AML-193 (cell line): ENCODE measurements at regions not wholly inside any gene's neighbourhood (a gene's known extent, or its start where the extent isn't known, plus 50 kb on each side); places are given as distances from the start of the nearest gene placed in this dataset.
"Not testable (repeated sequence)": the region's sequence is repeated elsewhere in the genome, so short reads cannot be mapped to it uniquely, and the experiment has no call there.

Experiments
- DNase-seq, 2 experiments: peaks; one replicate each; lab custom pipeline; 2025; lab: John Stamatoyannopoulos, UW

GRCh38 chr3:106317141-106318055 is 448.6 kb upstream of the CBLB start:
- DNase-seq, result no peak

GRCh38 chr3:106321438-106321837 is 452.6 kb upstream of the CBLB start:
- DNase-seq, result not testable (repeated sequence)

DNA sequence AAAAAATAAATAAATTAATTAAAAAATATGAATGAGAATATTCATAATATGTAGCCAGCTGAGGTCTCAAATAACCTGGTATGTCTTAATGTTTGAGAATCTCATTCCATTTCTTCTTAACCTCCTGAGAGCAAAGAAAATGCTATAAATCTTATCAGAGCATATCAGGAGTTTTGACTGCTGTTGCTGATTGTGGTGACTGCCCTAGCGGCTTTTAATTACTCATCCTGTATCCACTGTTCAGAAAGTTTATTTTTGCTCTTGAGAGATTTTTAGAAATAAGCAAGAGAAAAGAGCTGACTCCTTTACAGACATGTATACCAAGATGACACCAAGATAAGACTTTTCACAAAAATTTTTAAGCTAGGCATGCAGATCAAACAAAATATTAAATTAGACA is 454.8 kb upstream of the CBLB start:
- DNase-seq, result no peak

GRCh38 chr3:106326941-106327695 is 458.3 kb upstream of the CBLB start:
- DNase-seq, result no peak

GRCh38 chr3:106327696-106328025 is 458.8 kb upstream of the CBLB start:
- no peak for DNase-seq

DNA sequence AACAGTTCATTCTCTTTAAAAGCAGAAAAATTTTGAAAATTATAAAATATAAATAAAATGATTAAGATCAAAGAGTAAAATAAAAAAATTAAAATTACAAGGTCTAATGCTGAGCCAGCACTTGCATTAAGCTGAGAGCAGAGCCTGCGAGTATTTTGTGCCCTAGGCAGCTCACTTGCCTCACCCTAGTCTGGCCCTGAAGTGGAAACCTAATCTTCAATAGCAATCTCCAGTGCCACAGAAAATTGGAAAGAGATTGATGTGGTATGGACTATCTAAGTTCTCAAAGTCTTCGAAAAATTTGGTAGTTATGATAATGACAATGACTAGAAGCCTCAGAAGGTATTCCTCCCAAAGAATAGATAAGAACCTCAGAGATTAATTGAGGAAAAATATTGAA is 459.4 kb upstream of the CBLB start:
- DNase-seq, result no peak

DNA sequence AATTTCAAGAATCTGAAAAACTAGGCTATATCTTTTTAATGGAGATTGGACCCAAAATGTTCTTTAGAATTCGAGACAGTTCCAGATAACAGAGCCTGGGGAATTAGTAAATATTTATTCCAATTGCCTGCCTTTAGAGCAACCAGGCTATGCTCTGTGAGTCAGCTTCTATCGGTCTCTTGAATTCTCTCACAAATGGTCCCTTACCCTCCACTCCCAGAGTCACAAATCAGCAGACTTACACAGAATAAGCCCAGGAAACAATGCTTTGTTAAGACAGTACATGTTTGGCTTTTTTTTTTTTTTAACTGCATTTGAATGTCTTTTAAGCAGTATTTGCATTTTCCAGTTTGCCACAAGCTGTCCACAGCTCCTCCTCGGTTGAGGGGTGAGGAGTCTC is 460.7 kb upstream of the CBLB start:
- DNase-seq, result no peak

- no peak for DNase-seq
Observed at GRCh38 chr3:106331636-106332035, 462.8 kb upstream of the CBLB start.

- no peak for DNase-seq
Observed at GRCh38 chr3:106332129-106332528, 463.3 kb upstream of the CBLB start.

DNA sequence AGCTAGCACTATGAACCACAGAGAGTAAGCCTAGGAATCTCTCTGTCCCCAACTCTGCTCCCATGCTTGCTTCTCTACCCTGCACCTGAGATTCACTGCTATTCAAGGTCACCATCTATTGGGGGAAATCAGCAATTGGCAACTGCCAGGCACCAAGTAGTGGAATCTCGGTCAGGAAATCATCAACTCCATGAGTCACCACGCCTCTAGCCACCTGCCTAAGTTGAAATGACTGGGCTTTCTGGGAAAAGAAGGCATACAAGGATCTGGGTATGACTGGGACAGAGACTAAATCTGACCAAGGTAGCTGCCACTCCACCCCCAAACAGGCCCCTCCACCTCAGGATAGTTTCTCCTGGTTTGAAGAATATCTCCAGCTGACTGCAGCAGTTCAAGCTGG is 464.1 kb upstream of the CBLB start:
- no peak for DNase-seq

DNA sequence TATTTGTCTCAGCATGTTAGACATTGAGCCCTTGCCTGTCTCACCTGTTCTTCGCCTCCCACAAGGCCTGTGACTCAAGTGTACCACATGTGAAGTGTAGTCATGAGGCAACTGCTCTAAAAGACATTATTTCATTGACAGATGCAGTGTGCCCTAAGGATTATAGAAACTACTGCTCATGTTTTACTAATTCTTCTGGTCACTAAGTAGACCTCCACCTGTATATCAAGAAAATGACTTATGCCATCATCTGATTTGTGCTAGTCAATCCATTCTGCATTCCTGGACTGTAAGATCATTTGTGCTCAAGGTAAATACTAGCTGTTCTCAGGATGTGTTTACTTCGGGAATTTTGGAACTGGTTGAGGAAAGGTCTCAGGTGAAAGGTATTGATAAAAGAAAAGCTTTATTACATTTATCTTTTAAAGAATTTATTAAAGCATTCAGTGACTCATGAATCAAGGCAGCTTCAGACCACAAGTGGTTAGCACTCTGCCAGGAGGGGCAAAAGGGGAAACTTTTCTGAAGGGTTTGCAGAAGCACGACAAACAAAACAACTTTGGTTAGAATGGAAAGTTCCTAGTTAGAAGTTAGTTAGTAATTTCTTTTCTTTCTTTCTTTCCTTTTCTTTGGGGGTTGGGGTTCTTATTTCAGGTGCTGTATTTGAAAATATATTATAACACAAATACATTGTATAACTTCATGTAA is 465.3 kb upstream of the CBLB start:
- no peak for DNase-seq

DNA sequence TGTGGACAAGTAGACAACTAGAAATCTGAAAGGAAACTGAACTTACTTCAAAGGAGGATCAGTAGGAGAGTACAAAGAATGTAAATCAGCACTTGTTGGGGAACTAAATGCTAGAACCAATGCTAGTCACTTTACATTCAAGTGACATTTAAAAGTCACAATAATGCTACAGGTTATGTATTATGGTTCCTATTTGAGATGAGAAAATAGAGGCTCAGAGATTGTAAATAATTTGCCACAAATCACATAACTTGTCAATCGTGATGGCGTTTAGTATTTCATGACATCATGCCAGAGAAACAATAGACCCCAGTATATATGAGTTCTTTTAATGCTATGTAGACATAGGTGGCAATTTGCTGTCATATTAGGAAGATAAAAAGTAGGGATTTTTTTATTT is 467.8 kb upstream of the CBLB start:
- DNase-seq, result no peak

GRCh38 chr3:106337116-106337515 is 468.3 kb upstream of the CBLB start:
- DNase-seq, result no peak

- no peak for DNase-seq
Observed at GRCh38 chr3:106338582-106339214, 469.9 kb upstream of the CBLB start.

DNA sequence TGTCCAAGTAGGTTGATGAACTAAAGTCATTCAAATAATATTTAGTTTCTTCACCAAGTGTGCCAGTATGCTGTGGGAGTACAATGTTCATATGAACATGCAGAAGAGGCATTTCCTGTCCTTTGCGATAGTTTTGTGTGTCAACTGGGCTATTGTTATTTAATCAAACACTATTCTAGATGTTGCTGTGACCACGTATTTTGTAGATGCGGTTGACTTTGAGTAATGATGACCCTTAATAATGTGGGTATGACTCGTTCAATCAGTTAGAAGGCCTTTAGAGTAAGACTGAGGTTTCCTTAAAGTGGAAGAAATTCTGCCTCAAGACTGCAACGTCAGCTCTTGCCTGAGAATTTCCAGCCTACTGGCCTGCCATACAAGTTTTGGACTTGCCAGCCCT is 470.7 kb upstream of the CBLB start:
- DNase-seq, result no peak

GRCh38 chr3:106341087-106341486 is 472.3 kb upstream of the CBLB start:
- DNase-seq, result no peak

GRCh38 chr3:106341586-106342162 is 472.9 kb upstream of the CBLB start:
- DNase-seq, result no peak

- DNase-seq, result no peak
Observed at GRCh38 chr3:106342386-106342785, 473.6 kb upstream of the CBLB start.

GRCh38 chr3:106343811-106344210 is 475.0 kb upstream of the CBLB start:
- DNase-seq, result no peak

DNA sequence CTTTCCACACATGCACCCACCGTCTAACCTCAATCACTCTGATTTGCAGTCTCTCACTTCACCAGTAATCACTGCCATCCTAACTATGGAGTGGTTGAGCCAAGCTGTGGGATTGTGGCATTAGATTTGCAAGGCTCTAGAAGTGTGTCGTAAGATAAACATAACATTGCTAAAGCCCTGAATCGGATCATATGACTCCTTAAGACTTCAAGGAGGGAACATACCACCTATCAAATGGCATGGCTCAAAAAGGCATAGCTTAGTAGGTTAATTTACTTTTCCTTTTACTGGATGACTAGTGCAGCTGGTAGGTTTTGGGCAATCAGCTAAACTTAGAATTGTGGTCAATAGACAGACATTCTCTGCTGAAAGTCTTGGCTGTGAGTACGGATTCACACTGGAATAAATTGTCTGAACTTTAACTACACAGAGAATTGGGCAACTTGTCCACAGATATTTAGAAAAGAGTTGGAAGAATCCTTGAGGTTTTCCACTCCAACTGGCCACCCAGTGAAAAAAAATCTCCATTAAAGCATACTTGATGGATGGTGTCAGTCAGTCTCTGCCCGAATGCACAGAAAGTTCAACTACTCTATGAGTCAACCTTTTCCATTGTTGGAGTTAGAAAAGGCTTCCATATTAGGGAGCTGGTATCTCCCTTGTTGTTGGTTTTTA is 476.7 kb upstream of the CBLB start:
- peak; percentile 13 to 21 for DNase-seq

- DNase-seq, result no peak
Observed at GRCh38 chr3:106347350-106347749, 478.5 kb upstream of the CBLB start.
